CD14-positive monocyte (primary cell): ENCODE measurements at regions not wholly inside any gene's neighbourhood (a gene's known extent, or its start where the extent isn't known, plus 50 kb on each side); places are given as distances from the start of the nearest gene placed in this dataset.

ENCODE experiments used
- DNase-seq, 3 donors: peaks; one replicate each; pipeline ENCODE4 v3.0.0-alpha.2; 2011 to 2022
- H2AFZ ChIP-seq: 2 replicates; pipeline ENCODE4 v1.6.0; 2012; ENCODE audit warnings: mild to moderate bottlenecking, low read depth, low read length, inconsistent platforms; ENCODE audit not compliant: insufficient read depth, poor library complexity, severe bottlenecking
- H3K27ac ChIP-seq, 2 donors: 1 replicate in 1 of 2; 2 replicates in 1 of 2; pipeline ENCODE4 v1.5.1; 2012 to 2013; ENCODE audit warnings: low read length in 2 of 2, control low read depth in 1 of 2, inconsistent platforms in 1 of 2, low read depth in 1 of 2, mild to moderate bottlenecking in 1 of 2
- H3K27me3 ChIP-seq, 2 donors: one replicate each; pipeline versions ENCODE4 v1.6.0 to v1.6.1; 2011 to 2013; ENCODE audit warnings: low read length in 2 of 2; ENCODE audit not compliant: control insufficient read depth in 2 of 2, insufficient read depth in 2 of 2
- H3K36me3 ChIP-seq, 2 donors: replicated peaks in 1 of 2; 1 replicate in 1 of 2; 2 replicates in 1 of 2; pipeline versions ENCODE4 v1.5.1 to v1.6.1; 2012 to 2013; ENCODE audit warnings: low read length in 2 of 2, control low read depth in 1 of 2, inconsistent platforms in 1 of 2, mild to moderate bottlenecking in 1 of 2; ENCODE audit not compliant: insufficient read depth in 2 of 2, control insufficient read depth in 1 of 2
- H3K4me1 ChIP-seq, 2 donors: 1 replicate in 1 of 2; 2 replicates in 1 of 2; pipeline versions ENCODE4 v1.5.1 to v1.6.1; 2012 to 2013; ENCODE audit warnings: low read length in 2 of 2, control low read depth in 1 of 2, inconsistent platforms in 1 of 2, mild to moderate bottlenecking in 1 of 2, moderate library complexity in 1 of 2; ENCODE audit not compliant: insufficient read depth in 2 of 2, control insufficient read depth in 1 of 2
- H3K4me2 ChIP-seq: replicated peaks from 2 replicates; pipeline ENCODE3; 2012; ENCODE audit warnings: low read length, moderate library complexity, mild to moderate bottlenecking; ENCODE audit not compliant: poor library complexity, severe bottlenecking; ENCODE audit errors: extremely low read depth
- H3K4me3 ChIP-seq, 3 experiments: fragments of 200-600 bp in 1 of 3; sonication (generic) in 1 of 3; replicated peaks in 1 of 3; 1 replicate in 2 of 3; 2 replicates in 1 of 3; pipeline ENCODE4 v1.5.1; 2011 to 2013; ENCODE audit warnings: low read length in 3 of 3, mild to moderate bottlenecking in 3 of 3, control low read depth in 2 of 3, low read depth in 2 of 3, inconsistent platforms in 1 of 3, moderate library complexity in 1 of 3
- H3K79me2 ChIP-seq: 2 replicates; pipeline ENCODE4 v1.6.0; 2012; ENCODE audit warnings: mild to moderate bottlenecking, control low read depth, inconsistent platforms, low read length, moderate library complexity; ENCODE audit not compliant: insufficient read depth
- H3K9ac ChIP-seq: 2 replicates; pipeline ENCODE4 v1.6.0; 2017; ENCODE audit warnings: low read length, mild to moderate bottlenecking; ENCODE audit not compliant: insufficient read depth, poor library complexity, severe bottlenecking
- H3K9me3 ChIP-seq, 2 donors: replicated peaks in 1 of 2; 1 replicate in 1 of 2; 2 replicates in 1 of 2; pipeline versions ENCODE4 v1.5.1 to v1.6.1; 2012 to 2013; ENCODE audit warnings: low read length in 2 of 2, control low read depth in 1 of 2; ENCODE audit not compliant: control insufficient read depth in 1 of 2, insufficient read depth in 1 of 2
- H4K20me1 ChIP-seq: 2 replicates; pipeline ENCODE4 v1.6.0; 2012; ENCODE audit warnings: mild to moderate bottlenecking, low read length, control low read depth, moderate library complexity; ENCODE audit not compliant: insufficient read depth
- H3K27ac Mint-ChIP-seq, 7 donors: one replicate each; pipeline ENCODE4 v1.8.0; 2020; ENCODE audit warnings: mild to moderate bottlenecking in 7 of 7, mixed read lengths in 7 of 7, moderate library complexity in 6 of 7, inconsistent platforms in 2 of 7
- H3K27me3 Mint-ChIP-seq, 3 donors: one replicate each; pipeline ENCODE4 v1.8.0; 2021 to 2022; ENCODE audit warnings: low read depth in 3 of 3, mild to moderate bottlenecking in 3 of 3, mixed read lengths in 3 of 3, moderate library complexity in 3 of 3, inconsistent platforms in 1 of 3
- H3K36me3 Mint-ChIP-seq, 2 donors: one replicate each; pipeline ENCODE4 v1.8.0; 2020; ENCODE audit warnings: mixed read lengths in 2 of 2, inconsistent platforms in 1 of 2, mild to moderate bottlenecking in 1 of 2
- H3K4me1 Mint-ChIP-seq: one replicate; pipeline ENCODE4 v1.8.0; 2020; ENCODE audit warnings: mild to moderate bottlenecking, mixed read lengths
- H3K4me3 Mint-ChIP-seq, 2 donors: one replicate each; pipeline ENCODE4 v1.8.0; 2020; ENCODE audit warnings: mild to moderate bottlenecking in 2 of 2, mixed read lengths in 2 of 2, moderate library complexity in 1 of 2
- H3K9me3 Mint-ChIP-seq, 7 donors: one replicate each; pipeline ENCODE4 v1.8.0; 2020 to 2022; ENCODE audit warnings: mixed read lengths in 7 of 7, mild to moderate bottlenecking in 6 of 7, moderate library complexity in 6 of 7, inconsistent platforms in 2 of 7
- WGBS: methylation state at CpG from one replicate; pipeline ENCODE4 v1.1.5; 2013; ENCODE audit warnings: missing lambda C conversion rate; ENCODE audit not compliant: insufficient coverage; 5-methylcytosine and 5-hydroxymethylcytosine counted together
- intact Hi-C, 2 donors: fragments of 100-400 bp; cut with micrococcal nuclease; formaldehyde crosslinking; loops; one replicate each; pipeline versions ENCODE4 v1.15.0 to v1.15.1; 2023
- TF ChIP-seq, protein P1 (sequence below): fragments of 200-600 bp; IDR thresholded peaks from one replicate; pipeline ENCODE4 v1.8.0; 2022; ENCODE audit warnings: antibody characterized with exemption, mild to moderate bottlenecking

DNA sequence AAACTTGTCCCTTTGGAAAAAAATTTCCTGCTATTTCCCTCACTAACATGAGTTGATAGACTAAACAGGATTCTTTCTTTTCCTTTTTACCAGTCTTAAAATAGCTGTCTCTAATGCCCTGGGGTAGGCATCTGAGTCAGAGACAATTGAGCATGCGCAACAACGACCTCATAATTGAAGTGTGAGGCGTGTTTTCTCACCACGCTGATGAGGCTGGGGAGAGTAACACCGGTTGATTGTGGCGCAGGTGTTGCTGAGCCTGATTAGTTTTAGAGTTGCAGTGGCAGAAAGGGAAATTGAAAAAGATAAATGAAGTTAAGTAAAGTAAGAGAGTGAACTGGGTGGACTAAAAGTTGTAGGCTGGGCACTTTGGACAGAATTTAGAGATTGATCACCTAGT is 213.7 kb downstream of the TLR4 start:
- intact Hi-C loops: no loop called here
- Histone ChIP-seq H3K4me2 (no peak overlapping the region), H3K4me1 (no peaks in the 10 kb centered on the region), H3K9me3 (no peaks in the 10 kb centered on the region), H2AFZ (no peak overlapping the region), H3K27me3 (no peaks in the 10 kb centered on the region), H3K79me2 (no peaks in the 10 kb centered on the region), H3K36me3 (no peaks in the 10 kb centered on the region), H3K9ac (no peak overlapping the region), H4K20me1 (no peaks in the 10 kb centered on the region), H3K4me3 (no peak overlapping the region), H3K27ac (no peak overlapping the region)
- H3K4me1 Mint-ChIP-seq: no peaks in the 10 kb centered on the region
- WGBS: 81% methylated on average over 6 of the region's 6 CpGs
- DNase-seq: no peak
- H3K4me3 Mint-ChIP-seq: no peak overlapping the region
- no peaks in the 10 kb centered on the region for H3K36me3 Mint-ChIP-seq
- TF ChIP-seq, protein P1, sequence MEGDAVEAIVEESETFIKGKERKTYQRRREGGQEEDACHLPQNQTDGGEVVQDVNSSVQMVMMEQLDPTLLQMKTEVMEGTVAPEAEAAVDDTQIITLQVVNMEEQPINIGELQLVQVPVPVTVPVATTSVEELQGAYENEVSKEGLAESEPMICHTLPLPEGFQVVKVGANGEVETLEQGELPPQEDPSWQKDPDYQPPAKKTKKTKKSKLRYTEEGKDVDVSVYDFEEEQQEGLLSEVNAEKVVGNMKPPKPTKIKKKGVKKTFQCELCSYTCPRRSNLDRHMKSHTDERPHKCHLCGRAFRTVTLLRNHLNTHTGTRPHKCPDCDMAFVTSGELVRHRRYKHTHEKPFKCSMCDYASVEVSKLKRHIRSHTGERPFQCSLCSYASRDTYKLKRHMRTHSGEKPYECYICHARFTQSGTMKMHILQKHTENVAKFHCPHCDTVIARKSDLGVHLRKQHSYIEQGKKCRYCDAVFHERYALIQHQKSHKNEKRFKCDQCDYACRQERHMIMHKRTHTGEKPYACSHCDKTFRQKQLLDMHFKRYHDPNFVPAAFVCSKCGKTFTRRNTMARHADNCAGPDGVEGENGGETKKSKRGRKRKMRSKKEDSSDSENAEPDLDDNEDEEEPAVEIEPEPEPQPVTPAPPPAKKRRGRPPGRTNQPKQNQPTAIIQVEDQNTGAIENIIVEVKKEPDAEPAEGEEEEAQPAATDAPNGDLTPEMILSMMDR: no peak
- H3K9me3 Mint-ChIP-seq: no peaks in the 10 kb centered on the region
- H3K27ac Mint-ChIP-seq: no peak overlapping the region
- peaks cover 0 to 3% (median 2%) of the 10 kb centered on the region in 3 donors for H3K27me3 Mint-ChIP-seq

DNA sequence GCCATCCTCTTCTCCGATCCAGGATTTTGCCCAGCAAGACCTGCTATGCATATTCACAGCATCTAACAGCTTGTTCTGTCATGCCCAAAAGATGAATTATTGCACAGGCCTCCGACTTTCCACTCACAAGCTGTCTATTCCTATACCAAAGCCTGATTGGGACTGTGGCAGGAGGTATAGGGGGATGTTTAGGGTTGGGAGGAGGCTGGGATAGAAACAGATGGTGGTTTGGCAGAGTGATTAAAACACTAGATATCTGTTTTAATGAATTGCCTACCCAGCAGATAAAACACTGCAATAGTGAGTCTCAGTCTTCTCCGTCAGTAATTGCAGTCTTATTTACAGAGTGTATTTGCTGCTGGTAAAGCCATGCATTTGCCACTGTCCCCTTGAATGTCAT is 215.3 kb downstream of the TLR4 start:
- no peak for DNase-seq
- H3K4me1 Mint-ChIP-seq: no peaks in the 10 kb centered on the region
- TF ChIP-seq, protein P1: no peak
- no peaks in the 10 kb centered on the region for H3K36me3 Mint-ChIP-seq
- Histone ChIP-seq H3K9me3 (no peaks in the 10 kb centered on the region), H3K27ac (no peak overlapping the region), H3K27me3 (no peaks in the 10 kb centered on the region), H2AFZ (no peak overlapping the region), H3K9ac (no peak overlapping the region), H3K4me2 (no peak overlapping the region), H3K4me3 (no peak overlapping the region), H3K4me1 (no peaks in the 10 kb centered on the region), H3K36me3 (no peaks in the 10 kb centered on the region), H4K20me1 (no peaks in the 10 kb centered on the region), H3K79me2 (no peaks in the 10 kb centered on the region)
- H3K9me3 Mint-ChIP-seq: no peaks in the 10 kb centered on the region
- no CpG with 5 or more reads among the region's 3 CpGs for WGBS
- no peak overlapping the region for H3K27ac Mint-ChIP-seq
- intact Hi-C loops: no loop called here
- H3K4me3 Mint-ChIP-seq: no peak overlapping the region
- H3K27me3 Mint-ChIP-seq: peaks cover 0 to 3% (median 2%) of the 10 kb centered on the region in 3 donors
